ENCODE measurements at regions not wholly inside any gene's neighbourhood (a gene's known extent, or its start where the extent isn't known, plus 50 kb on each side); places are given as distances from the start of the nearest gene placed in this dataset.

DNA sequence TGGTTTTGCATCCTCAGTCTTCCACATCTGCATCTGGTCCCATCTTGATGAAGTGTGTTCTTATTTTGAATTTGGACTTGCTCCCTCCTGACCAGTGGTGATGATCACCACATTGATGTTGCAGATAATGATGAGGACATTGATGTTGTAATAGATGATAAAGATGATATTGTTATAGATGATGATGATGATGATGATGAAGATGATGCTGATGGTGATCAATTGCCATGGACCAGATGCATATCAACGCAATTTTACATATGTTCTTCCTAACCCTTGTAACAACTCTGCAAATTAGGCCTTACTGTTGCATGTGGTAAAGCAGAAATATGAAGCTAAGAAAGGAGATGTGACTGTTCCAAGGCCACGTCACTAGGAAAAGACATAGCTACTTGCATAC lies 380.3 kb upstream of the TBX3 start:
- WGBS, 2 donors, result 98% methylated on average over 2 of the region's 2 CpGs
- Histone ChIP-seq H3K4me1 (ENCODE audit: control insufficient read depth in 5 of 5, insufficient read depth in 5 of 5, low read length in 5 of 5) (peaks cover 0 to 13% (median 0%) of the 10 kb centered on the region in 5 donors), H3K27me3 (ENCODE audit: control insufficient read depth in 3 of 3, insufficient read depth in 3 of 3, low read length in 2 of 3) (no peaks in the 10 kb centered on the region), H3K4me3 (no peak overlapping the region), H3K9me3 (ENCODE audit: control insufficient read depth in 4 of 4, insufficient read depth in 3 of 4, low read length in 3 of 4) (no peaks in the 10 kb centered on the region), H3K9ac (ENCODE audit: insufficient read depth in 1 of 2, low read length in 2 of 2) (no peak overlapping the region), H3K27ac (ENCODE audit: low read depth in 1 of 2, low read length in 1 of 2) (no peak overlapping the region), H3K36me3 (ENCODE audit: control insufficient read depth in 4 of 4, insufficient read depth in 4 of 4, low read length in 4 of 4) (no peaks in the 10 kb centered on the region)
- no peak for ATAC-seq (ENCODE audit: insufficient read depth, low FRiP score)
- DNase-seq, result no peak
- TF ChIP-seq CTCF (IDR thresholded peaks at IDR 0.05; ENCODE audit: control extremely low read depth, extremely low read depth), result no peak

DNA sequence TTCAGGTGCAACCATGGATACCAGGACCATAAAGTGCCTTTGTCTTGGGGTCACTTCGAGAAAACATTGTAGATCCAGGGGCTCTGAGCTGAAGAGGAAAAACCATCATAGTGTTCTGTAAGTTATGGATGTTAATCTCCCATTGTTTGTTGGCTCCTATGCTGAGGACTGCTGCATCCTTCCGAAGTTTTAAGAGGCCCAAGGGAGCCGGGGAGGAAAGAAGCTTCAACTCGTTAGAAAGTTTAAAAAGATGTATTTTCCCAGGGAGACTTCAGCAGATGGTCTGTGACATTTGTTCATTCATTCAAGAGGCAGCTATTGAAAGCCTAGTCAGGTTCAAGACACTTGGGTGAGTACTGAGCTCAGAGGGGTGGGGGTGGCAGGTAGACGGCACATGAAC lies 378.8 kb upstream of the TBX3 start:
- H3K27ac ChIP-seq (ENCODE audit: low read depth in 1 of 2, low read length in 1 of 2), result no peak overlapping the region
- ATAC-seq (ENCODE audit: insufficient read depth, low FRiP score) (no peak), DNase-seq (no peak)
- peaks cover 0 to 13% (median 0%) of the 10 kb centered on the region in 5 donors for H3K4me1 ChIP-seq (ENCODE audit: control insufficient read depth in 5 of 5, insufficient read depth in 5 of 5, low read length in 5 of 5)
- H3K36me3 ChIP-seq (ENCODE audit: control insufficient read depth in 4 of 4, insufficient read depth in 4 of 4, low read length in 4 of 4), result no peaks in the 10 kb centered on the region
- no peak for TF ChIP-seq CTCF (IDR thresholded peaks at IDR 0.05; ENCODE audit: control extremely low read depth, extremely low read depth)
- H3K9me3 ChIP-seq (ENCODE audit: control insufficient read depth in 4 of 4, insufficient read depth in 3 of 4, low read length in 3 of 4), result no peaks in the 10 kb centered on the region
- H3K4me3 ChIP-seq, result no peak overlapping the region
- 85% methylated on average over 5 of the region's 5 CpGs for WGBS, 2 donors
- no peaks in the 10 kb centered on the region for H3K27me3 ChIP-seq (ENCODE audit: control insufficient read depth in 3 of 3, insufficient read depth in 3 of 3, low read length in 2 of 3)
- no peak overlapping the region for H3K9ac ChIP-seq (ENCODE audit: insufficient read depth in 1 of 2, low read length in 2 of 2)

- H3K9me3 ChIP-seq (ENCODE audit: control insufficient read depth in 4 of 4, insufficient read depth in 3 of 4, low read length in 3 of 4), result no peaks in the 10 kb centered on the region
- DNase-seq, result peak in 1 of 3 donors; percentile 57
- no peak overlapping the region for H3K4me3 ChIP-seq
- no peaks in the 10 kb centered on the region for H3K36me3 ChIP-seq (ENCODE audit: control insufficient read depth in 4 of 4, insufficient read depth in 4 of 4, low read length in 4 of 4)
- H3K9ac ChIP-seq (ENCODE audit: insufficient read depth in 1 of 2, low read length in 2 of 2), result no peak overlapping the region
- no peak overlapping the region for H3K27ac ChIP-seq (ENCODE audit: low read depth in 1 of 2, low read length in 1 of 2)
- WGBS, 2 donors, result 67 to 73% methylated on average over 6 of the region's 6 CpGs
- ATAC-seq (ENCODE audit: insufficient read depth, low FRiP score), result no peak
- no peak for TF ChIP-seq CTCF (IDR thresholded peaks at IDR 0.05; ENCODE audit: control extremely low read depth, extremely low read depth)
- H3K27me3 ChIP-seq (ENCODE audit: control insufficient read depth in 3 of 3, insufficient read depth in 3 of 3, low read length in 2 of 3), result no peaks in the 10 kb centered on the region
- peaks cover 0 to 7% (median 0%) of the 10 kb centered on the region in 5 donors for H3K4me1 ChIP-seq (ENCODE audit: control insufficient read depth in 5 of 5, insufficient read depth in 5 of 5, low read length in 5 of 5)
These were observed 376.6 kb upstream of the TBX3 start for GRCh38 chr12:115060477-115061168.

DNA sequence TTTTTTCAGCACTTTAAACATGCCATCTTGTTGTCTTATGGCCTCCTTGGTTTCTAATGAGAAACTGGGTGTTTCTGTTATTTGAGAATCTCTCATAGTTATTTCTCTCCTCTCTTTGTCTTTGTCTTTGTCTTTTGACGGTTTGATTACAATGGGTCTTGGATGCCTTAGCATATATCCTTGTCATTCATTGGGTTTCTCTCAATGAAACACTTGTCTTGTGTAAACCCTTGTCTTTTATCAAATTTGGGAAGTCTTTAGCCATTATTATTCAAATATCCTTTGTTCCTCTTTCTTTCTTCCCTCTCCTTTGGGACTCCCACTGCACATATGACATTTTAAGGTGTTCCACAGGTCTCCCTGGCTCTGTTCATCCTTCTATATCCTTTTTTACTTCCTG lies 373.5 kb upstream of the TBX3 start:
- no peak overlapping the region for H3K9ac ChIP-seq (ENCODE audit: insufficient read depth in 1 of 2, low read length in 2 of 2)

More for the DNA sequence above, 373.5 kb upstream of the TBX3 start:
- Histone ChIP-seq H3K9me3 (ENCODE audit: control insufficient read depth in 4 of 4, insufficient read depth in 3 of 4, low read length in 3 of 4) (peaks cover 0 to 2% (median 0%) of the 10 kb centered on the region in 4 donors), H3K4me1 (ENCODE audit: control insufficient read depth in 5 of 5, insufficient read depth in 5 of 5, low read length in 5 of 5) (peaks cover 0 to 7% (median 0%) of the 10 kb centered on the region in 5 donors), H3K27ac (ENCODE audit: low read depth in 1 of 2, low read length in 1 of 2) (no peak overlapping the region), H3K27me3 (ENCODE audit: control insufficient read depth in 3 of 3, insufficient read depth in 3 of 3, low read length in 2 of 3) (no peaks in the 10 kb centered on the region), H3K36me3 (ENCODE audit: control insufficient read depth in 4 of 4, insufficient read depth in 4 of 4, low read length in 4 of 4) (no peaks in the 10 kb centered on the region), H3K4me3 (no peak overlapping the region)
- TF ChIP-seq CTCF (IDR thresholded peaks at IDR 0.05; ENCODE audit: control extremely low read depth, extremely low read depth), result no peak
- ATAC-seq (ENCODE audit: insufficient read depth, low FRiP score) (no peak), DNase-seq (no peak)
- 49 to 59% methylated on average over 1 of the region's 1 CpG for WGBS, 2 donors
